ENCODE measurements at regions not wholly inside any gene's neighbourhood (a gene's known extent, or its start where the extent isn't known, plus 50 kb on each side); places are given as distances from the start of the nearest gene placed in this dataset.

GRCh38 chr7:46544396-46545008 is 623.4 kb upstream of the IGFBP3 start:
- 51 to 70% methylated on average over 2 of the region's 2 CpGs for WGBS, 2 donors
- Histone ChIP-seq H3K27ac (no peak overlapping the region), H3K36me3 (no peaks in the 10 kb centered on the region), H3K4me1 (no peaks in the 10 kb centered on the region), H3K4me3 (replicated peaks in 1 of 3) (no peak overlapping the region), H3K9me3 (no peaks in the 10 kb centered on the region), H3K27me3 (no peaks in the 10 kb centered on the region)
- intact Hi-C loops (cut with DNase I) = no loop called here
- TF ChIP-seq CTCF (IDR thresholded peaks at IDR 0.05) (no peak), POLR2A (IDR thresholded peaks at IDR 0.05) (no peak)
- no peak for DNase-seq

- no peaks in the 10 kb centered on the region for H3K4me1 ChIP-seq
- intact Hi-C loops (cut with DNase I) = no loop called here
- no peaks in the 10 kb centered on the region for H3K27me3 ChIP-seq
- H3K36me3 ChIP-seq = no peaks in the 10 kb centered on the region
- H3K9me3 ChIP-seq = no peaks in the 10 kb centered on the region
- H3K27ac ChIP-seq = no peak overlapping the region
- TF ChIP-seq POLR2A (IDR thresholded peaks at IDR 0.05) (no peak), CTCF (IDR thresholded peaks at IDR 0.05) (no peak)
- DNase-seq = no peak
- WGBS, 2 donors = 76 to 97% methylated on average over 1 of the region's 1 CpG
- H3K4me3 ChIP-seq (replicated peaks in 1 of 3) = no peak overlapping the region
Observed at GRCh38 chr7:46542076-46542475, 621.0 kb upstream of the IGFBP3 start.

GRCh38 chr7:46539892-46540483 is 618.9 kb upstream of the IGFBP3 start:
- intact Hi-C loops (cut with DNase I) = no loop called here
- TF ChIP-seq CTCF (IDR thresholded peaks at IDR 0.05) = no peak
- no peak for TF ChIP-seq POLR2A (IDR thresholded peaks at IDR 0.05)
- Histone ChIP-seq H3K4me3 (replicated peaks in 1 of 3) (no peak overlapping the region), H3K36me3 (no peaks in the 10 kb centered on the region), H3K9me3 (no peaks in the 10 kb centered on the region), H3K27me3 (no peaks in the 10 kb centered on the region), H3K4me1 (peaks cover 4 to 7% of the 10 kb centered on the region in 2 donors), H3K27ac (no peak overlapping the region)
- DNase-seq = peak; percentile 7 to 37
- 73 to 85% methylated on average over 5 of the region's 5 CpGs for WGBS, 2 donors

GRCh38 chr7:46537191-46537905 is 616.3 kb upstream of the IGFBP3 start:
- no peak for TF ChIP-seq CTCF (IDR thresholded peaks at IDR 0.05)
- TF ChIP-seq POLR2A (IDR thresholded peaks at IDR 0.05) = no peak
- no peak overlapping the region for H3K4me3 ChIP-seq (replicated peaks in 1 of 3)
- WGBS, 2 donors = 83 to 92% methylated on average over 5 of the region's 5 CpGs
- no peak for DNase-seq
- intact Hi-C loops (cut with DNase I) = no loop called here
- H3K36me3 ChIP-seq = no peaks in the 10 kb centered on the region
- no peak overlapping the region for H3K27ac ChIP-seq
- H3K27me3 ChIP-seq = no peaks in the 10 kb centered on the region
- peaks cover 6 to 19% of the 10 kb centered on the region in 2 donors for H3K4me1 ChIP-seq
- no peaks in the 10 kb centered on the region for H3K9me3 ChIP-seq

Measured in thyroid gland (tissue), 4 donors.